Left lung (tissue), 4 donors: ENCODE measurements at regions not wholly inside any gene's neighbourhood (a gene's known extent, or its start where the extent isn't known, plus 50 kb on each side); places are given as distances from the start of the nearest gene placed in this dataset.
"Not testable (repeated sequence)": the region's sequence is repeated elsewhere in the genome, so short reads cannot be mapped to it uniquely, and the experiment has no call there.

Experiments used
- ATAC-seq: fragments of 200-7000 bp; cut with Tn5 transposase; one replicate; pipeline ENCODE4 v1.9.1; 2020; ENCODE audit warnings: moderate library complexity
- DNase-seq, 4 donors: peaks; one replicate each; pipeline ENCODE4 v3.0.0-alpha.2; 2013 to 2020
- H3K27ac ChIP-seq, 2 donors: fragments of 200-600 bp; sonication (generic) in 1 of 2; one replicate each; pipeline versions ENCODE4 v1.5.0 to v1.8.0; 2020 to 2021
- H3K27me3 ChIP-seq, 2 donors: fragments of 200-600 bp; sonication (generic) in 1 of 2; one replicate each; pipeline versions ENCODE4 v1.5.0 to v1.8.0; 2020 to 2021
- H3K36me3 ChIP-seq, 2 donors: fragments of 200-600 bp; sonication (generic) in 1 of 2; one replicate each; pipeline versions ENCODE4 v1.5.0 to v1.8.0; 2020 to 2021
- H3K4me1 ChIP-seq, 2 donors: fragments of 200-600 bp; one replicate each; pipeline ENCODE4 v1.8.0; 2021
- H3K4me3 ChIP-seq, 2 donors: fragments of 200-600 bp; sonication (generic) in 1 of 2; one replicate each; pipeline versions ENCODE4 v1.5.0 to v1.8.0; 2020 to 2021; ENCODE audit warnings: mild to moderate bottlenecking in 1 of 2
- H3K9me3 ChIP-seq, 2 donors: fragments of 200-600 bp; sonication (generic) in 1 of 2; one replicate each; pipeline versions ENCODE4 v1.5.0 to v1.8.0; 2020 to 2021
- CTCF ChIP-seq, 2 donors: fragments of 200-600 bp; sonication (generic) in 1 of 2; IDR thresholded peaks; one replicate each; pipeline versions ENCODE4 v1.5.0 to v1.8.0; 2021; ENCODE audit warnings: antibody characterized with exemption in 2 of 2
- intact Hi-C, 2 donors: fragments of 100-400 bp; cut with DNase I; formaldehyde crosslinking; loops; one replicate each; pipeline versions ENCODE4 v1.11.2 to v1.14.2; 2022
- donor health status: DM: no; HTN: yes; CAD: no.
- donor health status: DM: no; HTN: no; CAD: no.

GRCh38 chr16:73945631-73946030 is 351.0 kb upstream of the PSMD7 start:
- no peaks in the 10 kb centered on the region for H3K4me1 ChIP-seq
- no peak overlapping the region for H3K27ac ChIP-seq
- H3K9me3 ChIP-seq: no peaks in the 10 kb centered on the region
- ATAC-seq: no peak
- TF ChIP-seq CTCF (IDR thresholded peaks at IDR 0.05): no peak
- no peak for DNase-seq
- H3K36me3 ChIP-seq: no peaks in the 10 kb centered on the region
- H3K27me3 ChIP-seq: no peaks in the 10 kb centered on the region
- H3K4me3 ChIP-seq: no peak overlapping the region
- intact Hi-C loops: no loop called here

GRCh38 chr16:73943184-73943583 is 353.4 kb upstream of the PSMD7 start:
- H3K27ac ChIP-seq, H3K4me1 ChIP-seq, H3K36me3 ChIP-seq, H3K27me3 ChIP-seq, ATAC-seq, DNase-seq, H3K4me3 ChIP-seq, H3K9me3 ChIP-seq, intact Hi-C loops: not testable (repeated sequence)

GRCh38 chr16:73940786-73941185 is 355.8 kb upstream of the PSMD7 start:
- H3K4me1 ChIP-seq, DNase-seq, intact Hi-C loops, ATAC-seq, H3K27ac ChIP-seq, H3K27me3 ChIP-seq, H3K36me3 ChIP-seq, H3K9me3 ChIP-seq, H3K4me3 ChIP-seq: not testable (repeated sequence)

- Histone ChIP-seq H3K4me1 (no peaks in the 10 kb centered on the region), H3K36me3 (no peaks in the 10 kb centered on the region), H3K27me3 (no peaks in the 10 kb centered on the region), H3K27ac (no peak overlapping the region), H3K9me3 (peaks cover 0 to 16% of the 10 kb centered on the region in 2 donors), H3K4me3 (no peak overlapping the region)
- DNase-seq: no peak
- no peak for ATAC-seq
- intact Hi-C loops: no loop called here
- TF ChIP-seq CTCF (IDR thresholded peaks at IDR 0.05): no peak
Observed at GRCh38 chr16:73923951-73924350, 372.7 kb upstream of the PSMD7 start.

GRCh38 chr16:73921295-73921694 is 375.3 kb upstream of the PSMD7 start:
- Histone ChIP-seq H3K9me3 (peaks cover 0 to 2% of the 10 kb centered on the region in 2 donors), H3K36me3 (no peaks in the 10 kb centered on the region), H3K4me1 (no peaks in the 10 kb centered on the region), H3K4me3 (no peak overlapping the region), H3K27ac (no peak overlapping the region), H3K27me3 (no peaks in the 10 kb centered on the region)
- intact Hi-C loops: no loop called here
- no peak for DNase-seq
- ATAC-seq: no peak
- no peak for TF ChIP-seq CTCF (IDR thresholded peaks at IDR 0.05)

GRCh38 chr16:73916829-73917594 is 379.6 kb upstream of the PSMD7 start:
- Histone ChIP-seq H3K4me3 (no peak overlapping the region), H3K4me1 (no peaks in the 10 kb centered on the region), H3K36me3 (no peaks in the 10 kb centered on the region), H3K9me3 (no peaks in the 10 kb centered on the region), H3K27me3 (no peaks in the 10 kb centered on the region), H3K27ac (no peak overlapping the region)
- TF ChIP-seq CTCF (IDR thresholded peaks at IDR 0.05): no peak
- ATAC-seq (peak; percentile 61), DNase-seq (peak in 2 of 4 donors; percentile 31 to 58)
- intact Hi-C loops: no loop called here
